HepG2 (cell line): ENCODE measurements at regions not wholly inside any gene's neighbourhood (a gene's known extent, or its start where the extent isn't known, plus 50 kb on each side); places are given as distances from the start of the nearest gene placed in this dataset.

Experiments used
- CBX5 ChIP-seq: sonication (generic); formaldehyde crosslinking; IDR thresholded peaks from 2 replicates; pipeline ENCODE4 v1.4.0; 2020; ENCODE audit warnings: missing genetic modification reagents, borderline replicate concordance
- FOXA3 ChIP-seq: IDR thresholded peaks from 2 replicates; pipeline ENCODE4 v1.6.1; 2016; ENCODE audit warnings: missing genetic modification reagents, missing compliant biosample characterization
- JUN ChIP-seq: sonication (generic); formaldehyde crosslinking; IDR thresholded peaks from 2 replicates; pipeline ENCODE4 v1.4.0; 2020; ENCODE audit warnings: mild to moderate bottlenecking, missing genetic modification reagents
- MTF1 ChIP-seq: sonication (generic); formaldehyde crosslinking; IDR thresholded peaks from 2 replicates; pipeline ENCODE4 v1.5.0; 2020; ENCODE audit warnings: missing genetic modification reagents
- SALL1 ChIP-seq: sonication (generic); formaldehyde crosslinking; IDR thresholded peaks from 2 replicates; pipeline ENCODE4 v1.8.0; 2022; ENCODE audit warnings: mild to moderate bottlenecking, missing genetic modification reagents
- SMAD3 ChIP-seq: sonication (generic); formaldehyde crosslinking; IDR thresholded peaks from 2 replicates; pipeline ENCODE4 v1.4.0; 2020; ENCODE audit warnings: missing genetic modification reagents
- SNAI1 ChIP-seq: sonication (generic); formaldehyde crosslinking; IDR thresholded peaks from 2 replicates; pipeline ENCODE4 v1.5.0; 2020; ENCODE audit warnings: mild to moderate bottlenecking, missing genetic modification reagents, borderline replicate concordance
- TRIM24 ChIP-seq: sonication (generic); formaldehyde crosslinking; IDR thresholded peaks from 2 replicates; pipeline ENCODE4 v1.8.0; 2022; ENCODE audit warnings: mild to moderate bottlenecking, missing genetic modification reagents
- ZNF230 ChIP-seq: sonication (generic); formaldehyde crosslinking; IDR thresholded peaks from 2 replicates; pipeline ENCODE4 v1.4.0; 2020; ENCODE audit warnings: mild to moderate bottlenecking, missing genetic modification reagents
- ZNF232 ChIP-seq: sonication (generic); formaldehyde crosslinking; IDR thresholded peaks from 2 replicates; pipeline ENCODE4 v1.4.0; 2020; ENCODE audit warnings: missing genetic modification reagents, borderline replicate concordance
- ZNF431 ChIP-seq: sonication (generic); formaldehyde crosslinking; IDR thresholded peaks from 2 replicates; pipeline ENCODE4 v1.9.0; 2022; ENCODE audit warnings: missing genetic modification reagents, low read depth, mild to moderate bottlenecking, borderline replicate concordance
- ZNF567 ChIP-seq: sonication (generic); formaldehyde crosslinking; IDR thresholded peaks from 2 replicates; pipeline ENCODE4 v1.8.1; 2023; ENCODE audit warnings: mild to moderate bottlenecking, missing genetic modification reagents, borderline replicate concordance
- TF ChIP-seq, protein P1 (sequence below): sonication (generic); formaldehyde crosslinking; IDR thresholded peaks from 2 replicates; pipeline ENCODE4 v1.5.0; 2020; ENCODE audit warnings: mild to moderate bottlenecking, missing genetic modification reagents, borderline replicate concordance
- TF ChIP-seq, protein P2 (sequence below): sonication (generic); formaldehyde crosslinking; conservative IDR thresholded peaks from 2 replicates; pipeline ENCODE4 v1.5.0; 2020; ENCODE audit warnings: missing genetic modification reagents
- TF ChIP-seq, protein P3 (sequence below): sonication (generic); formaldehyde crosslinking; IDR thresholded peaks from 2 replicates; pipeline ENCODE4 v1.4.0; 2020; ENCODE audit warnings: missing genetic modification reagents

DNA sequence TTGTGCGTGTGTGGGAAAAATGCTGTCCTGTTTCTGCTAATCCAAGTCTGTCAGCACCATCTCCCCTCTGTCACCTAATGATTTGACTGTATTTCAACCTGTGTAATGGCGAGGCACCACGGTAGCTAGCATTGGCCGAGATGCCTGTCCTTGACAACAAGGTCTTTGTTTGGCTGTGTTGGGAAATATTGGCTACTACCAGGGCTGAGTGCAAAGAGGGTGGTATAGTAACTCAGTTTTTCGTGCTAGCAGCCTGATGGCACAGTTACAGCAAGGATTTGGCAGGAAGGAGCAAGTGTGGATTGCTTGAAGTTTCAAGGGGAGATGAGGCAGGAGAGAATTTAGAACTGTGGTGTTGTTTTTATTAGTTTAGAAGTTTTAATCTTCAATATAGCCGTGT is 440.3 kb upstream of the RGS6 start (continued):
- TF ChIP-seq, protein P1, sequence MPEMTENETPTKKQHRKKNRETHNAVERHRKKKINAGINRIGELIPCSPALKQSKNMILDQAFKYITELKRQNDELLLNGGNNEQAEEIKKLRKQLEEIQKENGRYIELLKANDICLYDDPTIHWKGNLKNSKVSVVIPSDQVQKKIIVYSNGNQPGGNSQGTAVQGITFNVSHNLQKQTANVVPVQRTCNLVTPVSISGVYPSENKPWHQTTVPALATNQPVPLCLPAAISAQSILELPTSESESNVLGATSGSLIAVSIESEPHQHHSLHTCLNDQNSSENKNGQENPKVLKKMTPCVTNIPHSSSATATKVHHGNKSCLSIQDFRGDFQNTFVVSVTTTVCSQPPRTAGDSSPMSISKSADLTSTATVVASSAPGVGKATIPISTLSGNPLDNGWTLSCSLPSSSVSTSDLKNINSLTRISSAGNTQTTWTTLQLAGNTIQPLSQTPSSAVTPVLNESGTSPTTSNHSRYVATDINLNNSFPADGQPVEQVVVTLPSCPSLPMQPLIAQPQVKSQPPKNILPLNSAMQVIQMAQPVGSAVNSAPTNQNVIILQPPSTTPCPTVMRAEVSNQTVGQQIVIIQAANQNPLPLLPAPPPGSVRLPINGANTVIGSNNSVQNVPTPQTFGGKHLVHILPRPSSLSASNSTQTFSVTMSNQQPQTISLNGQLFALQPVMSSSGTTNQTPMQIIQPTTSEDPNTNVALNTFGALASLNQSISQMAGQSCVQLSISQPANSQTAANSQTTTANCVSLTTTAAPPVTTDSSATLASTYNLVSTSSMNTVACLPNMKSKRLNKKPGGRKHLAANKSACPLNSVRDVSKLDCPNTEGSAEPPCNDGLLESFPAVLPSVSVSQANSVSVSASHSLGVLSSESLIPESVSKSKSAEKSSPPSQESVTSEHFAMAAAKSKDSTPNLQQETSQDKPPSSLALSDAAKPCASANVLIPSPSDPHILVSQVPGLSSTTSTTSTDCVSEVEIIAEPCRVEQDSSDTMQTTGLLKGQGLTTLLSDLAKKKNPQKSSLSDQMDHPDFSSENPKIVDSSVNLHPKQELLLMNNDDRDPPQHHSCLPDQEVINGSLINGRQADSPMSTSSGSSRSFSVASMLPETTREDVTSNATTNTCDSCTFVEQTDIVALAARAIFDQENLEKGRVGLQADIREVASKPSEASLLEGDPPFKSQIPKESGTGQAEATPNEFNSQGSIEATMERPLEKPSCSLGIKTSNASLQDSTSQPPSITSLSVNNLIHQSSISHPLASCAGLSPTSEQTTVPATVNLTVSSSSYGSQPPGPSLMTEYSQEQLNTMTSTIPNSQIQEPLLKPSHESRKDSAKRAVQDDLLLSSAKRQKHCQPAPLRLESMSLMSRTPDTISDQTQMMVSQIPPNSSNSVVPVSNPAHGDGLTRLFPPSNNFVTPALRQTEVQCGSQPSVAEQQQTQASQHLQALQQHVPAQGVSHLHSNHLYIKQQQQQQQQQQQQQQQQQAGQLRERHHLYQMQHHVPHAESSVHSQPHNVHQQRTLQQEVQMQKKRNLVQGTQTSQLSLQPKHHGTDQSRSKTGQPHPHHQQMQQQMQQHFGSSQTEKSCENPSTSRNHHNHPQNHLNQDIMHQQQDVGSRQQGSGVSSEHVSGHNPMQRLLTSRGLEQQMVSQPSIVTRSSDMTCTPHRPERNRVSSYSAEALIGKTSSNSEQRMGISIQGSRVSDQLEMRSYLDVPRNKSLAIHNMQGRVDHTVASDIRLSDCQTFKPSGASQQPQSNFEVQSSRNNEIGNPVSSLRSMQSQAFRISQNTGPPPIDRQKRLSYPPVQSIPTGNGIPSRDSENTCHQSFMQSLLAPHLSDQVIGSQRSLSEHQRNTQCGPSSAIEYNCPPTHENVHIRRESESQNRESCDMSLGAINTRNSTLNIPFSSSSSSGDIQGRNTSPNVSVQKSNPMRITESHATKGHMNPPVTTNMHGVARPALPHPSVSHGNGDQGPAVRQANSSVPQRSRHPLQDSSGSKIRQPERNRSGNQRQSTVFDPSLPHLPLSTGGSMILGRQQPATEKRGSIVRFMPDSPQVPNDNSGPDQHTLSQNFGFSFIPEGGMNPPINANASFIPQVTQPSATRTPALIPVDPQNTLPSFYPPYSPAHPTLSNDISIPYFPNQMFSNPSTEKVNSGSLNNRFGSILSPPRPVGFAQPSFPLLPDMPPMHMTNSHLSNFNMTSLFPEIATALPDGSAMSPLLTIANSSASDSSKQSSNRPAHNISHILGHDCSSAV (CRISPR knock-in tag) = no peak
- TF ChIP-seq SNAI1 (CRISPR knock-in tag) = 0 out of 2 replicates have a peak, but pooled peaks have one; percentile 42
- TF ChIP-seq FOXA3 (CRISPR knock-in tag) = 0 out of 2 replicates have a peak, but pooled peaks have one; percentile 30
- no peak for TF ChIP-seq JUN (CRISPR knock-in tag)
- TF ChIP-seq SMAD3 (CRISPR knock-in tag) = no peak
- TF ChIP-seq TRIM24 = no peak
- no peak for TF ChIP-seq ZNF230
- peak; percentile 99 for TF ChIP-seq MTF1 (CRISPR knock-in tag)
- TF ChIP-seq, protein P2, sequence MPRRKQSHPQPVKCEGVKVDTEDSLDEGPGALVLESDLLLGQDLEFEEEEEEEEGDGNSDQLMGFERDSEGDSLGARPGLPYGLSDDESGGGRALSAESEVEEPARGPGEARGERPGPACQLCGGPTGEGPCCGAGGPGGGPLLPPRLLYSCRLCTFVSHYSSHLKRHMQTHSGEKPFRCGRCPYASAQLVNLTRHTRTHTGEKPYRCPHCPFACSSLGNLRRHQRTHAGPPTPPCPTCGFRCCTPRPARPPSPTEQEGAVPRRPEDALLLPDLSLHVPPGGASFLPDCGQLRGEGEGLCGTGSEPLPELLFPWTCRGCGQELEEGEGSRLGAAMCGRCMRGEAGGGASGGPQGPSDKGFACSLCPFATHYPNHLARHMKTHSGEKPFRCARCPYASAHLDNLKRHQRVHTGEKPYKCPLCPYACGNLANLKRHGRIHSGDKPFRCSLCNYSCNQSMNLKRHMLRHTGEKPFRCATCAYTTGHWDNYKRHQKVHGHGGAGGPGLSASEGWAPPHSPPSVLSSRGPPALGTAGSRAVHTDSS (CRISPR knock-in tag) = no peak
- TF ChIP-seq, protein P3, sequence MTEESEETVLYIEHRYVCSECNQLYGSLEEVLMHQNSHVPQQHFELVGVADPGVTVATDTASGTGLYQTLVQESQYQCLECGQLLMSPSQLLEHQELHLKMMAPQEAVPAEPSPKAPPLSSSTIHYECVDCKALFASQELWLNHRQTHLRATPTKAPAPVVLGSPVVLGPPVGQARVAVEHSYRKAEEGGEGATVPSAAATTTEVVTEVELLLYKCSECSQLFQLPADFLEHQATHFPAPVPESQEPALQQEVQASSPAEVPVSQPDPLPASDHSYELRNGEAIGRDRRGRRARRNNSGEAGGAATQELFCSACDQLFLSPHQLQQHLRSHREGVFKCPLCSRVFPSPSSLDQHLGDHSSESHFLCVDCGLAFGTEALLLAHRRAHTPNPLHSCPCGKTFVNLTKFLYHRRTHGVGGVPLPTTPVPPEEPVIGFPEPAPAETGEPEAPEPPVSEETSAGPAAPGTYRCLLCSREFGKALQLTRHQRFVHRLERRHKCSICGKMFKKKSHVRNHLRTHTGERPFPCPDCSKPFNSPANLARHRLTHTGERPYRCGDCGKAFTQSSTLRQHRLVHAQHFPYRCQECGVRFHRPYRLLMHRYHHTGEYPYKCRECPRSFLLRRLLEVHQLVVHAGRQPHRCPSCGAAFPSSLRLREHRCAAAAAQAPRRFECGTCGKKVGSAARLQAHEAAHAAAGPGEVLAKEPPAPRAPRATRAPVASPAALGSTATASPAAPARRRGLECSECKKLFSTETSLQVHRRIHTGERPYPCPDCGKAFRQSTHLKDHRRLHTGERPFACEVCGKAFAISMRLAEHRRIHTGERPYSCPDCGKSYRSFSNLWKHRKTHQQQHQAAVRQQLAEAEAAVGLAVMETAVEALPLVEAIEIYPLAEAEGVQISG (CRISPR knock-in tag) = no peak
- TF ChIP-seq ZNF567 = no peak
- TF ChIP-seq SALL1 (CRISPR knock-in tag) = peak; percentile 33; the same call in 1 of the 2 replicates
- 0 out of 2 replicates have a peak, but pooled peaks have one; percentile 32 for TF ChIP-seq CBX5 (CRISPR knock-in tag)
- TF ChIP-seq ZNF431 (CRISPR knock-in tag) = no peak
- no peak for TF ChIP-seq ZNF232 (CRISPR knock-in tag)
